K562 (cell line): ENCODE measurements at regions not wholly inside any gene's neighbourhood (a gene's known extent, or its start where the extent isn't known, plus 50 kb on each side); places are given as distances from the start of the nearest gene placed in this dataset.

Experiments
- CAMTA2 ChIP-seq: fragments of 250-450 bp; sonication (Bioruptor Pico); conservative IDR thresholded peaks from 2 replicates; pipeline ENCODE4 v1.5.1; 2022
- CHD4 ChIP-seq: fragments of 200-600 bp; sonication (generic); IDR thresholded peaks from 3 replicates; pipeline ENCODE4 v1.6.1; 2012; ENCODE audit warnings: low read depth, mild to moderate bottlenecking, mixed read lengths, low read length, inconsistent platforms; ENCODE audit not compliant: insufficient read depth, insufficient replicate concordance, poor library complexity, severe bottlenecking
- GTF2A2 ChIP-seq: IDR thresholded peaks from 2 replicates; pipeline ENCODE4 v1.6.1; 2016; ENCODE audit warnings: mild to moderate bottlenecking, missing genetic modification characterization, missing compliant biosample characterization
- LCOR ChIP-seq: sonication (generic); formaldehyde crosslinking; IDR thresholded peaks from 2 replicates; pipeline ENCODE4 v1.8.0; 2022; ENCODE audit warnings: mild to moderate bottlenecking, missing genetic modification reagents
- NCOA6 ChIP-seq: fragments of 450-650 bp; IDR thresholded peaks from 2 replicates; pipeline ENCODE4 v1.6.1; 2017; ENCODE audit warnings: mild to moderate bottlenecking
- ZNF354B ChIP-seq: fragments of 250-450 bp; sonication (Bioruptor Pico); IDR thresholded peaks from 2 replicates; pipeline ENCODE4 v1.4.0; 2020
- ZNF785 ChIP-seq: fragments of 250-450 bp; sonication (Bioruptor Pico); IDR thresholded peaks from 2 replicates; pipeline ENCODE4 v1.4.0; 2020; ENCODE audit warnings: mild to moderate bottlenecking
- TF ChIP-seq, protein P1 (sequence below): IDR thresholded peaks from 2 replicates; pipeline ENCODE4 v1.6.1; 2012; ENCODE audit warnings: low read depth, low read length, improper control_type of control experiment, borderline replicate concordance
- TF ChIP-seq, protein P2 (sequence below): sonication (generic); formaldehyde crosslinking; IDR thresholded peaks from 2 replicates; pipeline ENCODE4 v1.8.1; 2023; ENCODE audit warnings: missing genetic modification reagents, mild to moderate bottlenecking, borderline replicate concordance

DNA sequence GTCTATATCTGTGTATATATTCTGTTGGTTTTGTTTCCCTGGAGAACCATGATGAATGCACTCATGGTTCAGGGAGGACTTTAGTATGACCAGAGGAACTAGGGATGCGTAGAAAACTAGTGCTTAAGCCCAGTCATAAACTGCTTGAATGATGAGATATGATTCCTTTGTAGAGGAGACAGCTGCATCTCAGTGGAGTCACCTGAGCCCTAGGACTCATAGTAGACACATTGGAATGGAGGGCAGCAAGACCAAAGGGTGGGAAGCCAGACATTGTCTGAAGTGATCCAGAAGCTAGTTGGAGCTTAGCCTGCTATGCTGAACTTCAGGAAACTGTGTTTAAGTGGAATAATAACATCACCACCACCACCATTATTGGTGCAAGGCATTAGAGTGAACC lies 89.5 kb upstream of the SPATA13 start (continued):
- TF ChIP-seq, protein P1, sequence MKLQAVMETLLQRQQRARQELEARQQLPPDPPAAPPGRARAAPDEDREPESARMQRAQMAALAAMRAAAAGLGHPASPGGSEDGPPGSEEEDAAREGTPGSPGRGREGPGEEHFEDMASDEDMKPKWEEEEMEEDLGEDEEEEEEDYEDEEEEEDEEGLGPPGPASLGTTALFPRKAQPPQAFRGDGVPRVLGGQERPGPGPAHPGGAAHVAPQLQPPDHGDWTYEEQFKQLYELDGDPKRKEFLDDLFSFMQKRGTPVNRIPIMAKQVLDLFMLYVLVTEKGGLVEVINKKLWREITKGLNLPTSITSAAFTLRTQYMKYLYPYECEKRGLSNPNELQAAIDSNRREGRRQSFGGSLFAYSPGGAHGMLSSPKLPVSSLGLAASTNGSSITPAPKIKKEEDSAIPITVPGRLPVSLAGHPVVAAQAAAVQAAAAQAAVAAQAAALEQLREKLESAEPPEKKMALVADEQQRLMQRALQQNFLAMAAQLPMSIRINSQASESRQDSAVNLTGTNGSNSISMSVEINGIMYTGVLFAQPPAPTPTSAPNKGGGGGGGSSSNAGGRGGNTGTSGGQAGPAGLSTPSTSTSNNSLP = no peak
- TF ChIP-seq ZNF785 (CRISPR knock-in tag) (no peak), CAMTA2 (no peak), NCOA6 (no peak), LCOR (CRISPR knock-in tag) (no peak), GTF2A2 (tag) (no peak), ZNF354B (CRISPR knock-in tag) (no peak), CHD4 (no peak)
- TF ChIP-seq, protein P2, sequence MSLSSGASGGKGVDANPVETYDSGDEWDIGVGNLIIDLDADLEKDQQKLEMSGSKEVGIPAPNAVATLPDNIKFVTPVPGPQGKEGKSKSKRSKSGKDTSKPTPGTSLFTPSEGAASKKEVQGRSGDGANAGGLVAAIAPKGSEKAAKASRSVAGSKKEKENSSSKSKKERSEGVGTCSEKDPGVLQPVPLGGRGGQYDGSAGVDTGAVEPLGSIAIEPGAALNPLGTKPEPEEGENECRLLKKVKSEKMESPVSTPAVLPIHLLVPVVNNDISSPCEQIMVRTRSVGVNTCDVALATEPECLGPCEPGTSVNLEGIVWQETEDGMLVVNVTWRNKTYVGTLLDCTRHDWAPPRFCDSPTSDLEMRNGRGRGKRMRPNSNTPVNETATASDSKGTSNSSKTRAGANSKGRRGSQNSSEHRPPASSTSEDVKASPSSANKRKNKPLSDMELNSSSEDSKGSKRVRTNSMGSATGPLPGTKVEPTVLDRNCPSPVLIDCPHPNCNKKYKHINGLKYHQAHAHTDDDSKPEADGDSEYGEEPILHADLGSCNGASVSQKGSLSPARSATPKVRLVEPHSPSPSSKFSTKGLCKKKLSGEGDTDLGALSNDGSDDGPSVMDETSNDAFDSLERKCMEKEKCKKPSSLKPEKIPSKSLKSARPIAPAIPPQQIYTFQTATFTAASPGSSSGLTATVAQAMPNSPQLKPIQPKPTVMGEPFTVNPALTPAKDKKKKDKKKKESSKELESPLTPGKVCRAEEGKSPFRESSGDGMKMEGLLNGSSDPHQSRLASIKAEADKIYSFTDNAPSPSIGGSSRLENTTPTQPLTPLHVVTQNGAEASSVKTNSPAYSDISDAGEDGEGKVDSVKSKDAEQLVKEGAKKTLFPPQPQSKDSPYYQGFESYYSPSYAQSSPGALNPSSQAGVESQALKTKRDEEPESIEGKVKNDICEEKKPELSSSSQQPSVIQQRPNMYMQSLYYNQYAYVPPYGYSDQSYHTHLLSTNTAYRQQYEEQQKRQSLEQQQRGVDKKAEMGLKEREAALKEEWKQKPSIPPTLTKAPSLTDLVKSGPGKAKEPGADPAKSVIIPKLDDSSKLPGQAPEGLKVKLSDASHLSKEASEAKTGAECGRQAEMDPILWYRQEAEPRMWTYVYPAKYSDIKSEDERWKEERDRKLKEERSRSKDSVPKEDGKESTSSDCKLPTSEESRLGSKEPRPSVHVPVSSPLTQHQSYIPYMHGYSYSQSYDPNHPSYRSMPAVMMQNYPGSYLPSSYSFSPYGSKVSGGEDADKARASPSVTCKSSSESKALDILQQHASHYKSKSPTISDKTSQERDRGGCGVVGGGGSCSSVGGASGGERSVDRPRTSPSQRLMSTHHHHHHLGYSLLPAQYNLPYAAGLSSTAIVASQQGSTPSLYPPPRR (CRISPR knock-in tag) = no peak
